Stimulated activated CD4-positive, alpha-beta T cell treated with anti-CD3 and anti-CD28 coated beads, Interleukin-2, amount 100 ng/mL, for 48 hours (primary cell): ENCODE measurements at regions not wholly inside any gene's neighbourhood (a gene's known extent, or its start where the extent isn't known, plus 50 kb on each side); places are given as distances from the start of the nearest gene placed in this dataset.
"Not testable (repeated sequence)": the region's sequence is repeated elsewhere in the genome, so short reads cannot be mapped to it uniquely, and the experiment has no call there.

Experiments
- DNase-seq, 2 donors: peaks; one replicate each; pipeline ENCODE4 v3.0.0-alpha.2; 2020

GRCh38 chr2:176575237-176575744, 306.0 kb downstream of the MTX2 start:
- DNase-seq = no peak

DNA sequence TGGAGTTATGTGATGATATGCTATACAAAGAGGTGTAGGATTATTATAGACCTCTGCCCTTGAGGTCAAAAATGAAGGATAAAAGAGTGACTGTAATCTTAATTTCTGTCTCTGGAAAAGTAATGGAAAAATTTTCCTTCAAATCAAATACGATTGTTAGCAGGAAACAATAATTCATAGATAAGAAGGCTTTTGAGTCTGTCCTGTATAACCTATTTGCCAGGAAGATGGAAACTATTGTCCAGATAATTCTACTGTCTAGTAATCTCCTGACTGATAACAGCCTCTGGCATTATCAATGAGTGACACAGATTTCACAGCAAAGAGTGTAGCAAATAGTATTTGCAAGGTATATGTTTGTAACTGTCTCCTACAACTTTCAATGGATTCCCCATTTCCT, 307.8 kb downstream of the MTX2 start:
- no peak for DNase-seq

DNA sequence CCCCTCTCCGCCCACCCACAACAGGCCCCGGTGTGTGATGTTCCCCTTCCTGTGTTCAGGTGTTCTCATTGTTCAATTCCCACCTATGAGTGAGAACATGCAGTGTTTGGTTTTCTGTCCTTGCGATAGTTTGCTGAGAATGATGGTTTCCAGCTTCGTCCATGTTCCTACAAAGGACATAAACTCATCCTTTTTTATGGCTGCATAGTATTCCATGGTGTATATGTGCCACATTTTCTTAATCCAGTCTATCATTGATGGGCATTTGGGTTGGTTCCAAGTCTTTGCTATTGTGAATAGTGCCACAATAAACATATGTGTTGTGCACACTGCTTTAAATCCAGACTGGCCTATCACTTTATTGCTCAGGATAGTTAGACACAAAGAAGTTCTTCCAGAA, 309.1 kb downstream of the MTX2 start:
- not testable (repeated sequence) for DNase-seq

DNA sequence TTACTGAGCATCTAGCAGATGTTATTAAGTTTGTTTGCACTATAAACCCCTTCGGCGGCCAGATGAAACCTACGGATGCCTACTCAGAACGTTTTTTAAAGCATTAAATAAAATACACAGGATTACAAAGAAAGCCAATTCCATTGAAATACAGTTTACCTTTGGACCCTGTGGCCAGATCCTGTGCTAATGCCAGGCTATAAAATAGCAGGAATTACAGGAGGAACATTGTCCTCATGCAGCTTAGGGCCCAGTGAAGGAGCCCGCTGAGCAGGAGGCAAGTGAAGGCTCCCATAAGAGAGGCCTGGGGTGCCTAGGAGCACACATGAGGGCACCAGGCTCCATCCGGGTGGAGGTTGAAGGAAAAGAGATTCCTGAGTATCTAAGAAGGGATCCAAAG, 310.4 kb downstream of the MTX2 start:
- DNase-seq = no peak

- DNase-seq = no peak
These were observed 312.4 kb downstream of the MTX2 start for GRCh38 chr2:176581557-176582165.

DNA sequence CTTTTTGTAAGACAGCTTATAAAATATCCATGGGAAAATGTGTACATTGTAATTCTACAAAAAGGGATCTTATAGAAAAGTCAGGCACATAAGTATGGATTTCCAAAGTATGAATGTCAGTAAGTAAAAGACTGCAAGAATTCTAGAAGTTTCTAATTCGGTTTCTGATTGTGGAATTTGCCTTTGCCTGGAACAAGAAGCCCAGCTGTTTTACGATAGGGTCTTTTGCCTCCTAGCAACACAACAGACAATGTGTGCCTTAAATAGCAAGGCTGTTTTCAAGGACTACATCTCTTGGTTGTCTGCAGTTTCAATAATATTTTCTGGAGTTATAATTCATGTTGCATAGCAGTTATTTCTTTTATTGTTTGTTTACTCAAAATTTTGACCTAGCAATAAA, 312.9 kb downstream of the MTX2 start:
- DNase-seq = no peak

GRCh38 chr2:176582990-176583481, 313.8 kb downstream of the MTX2 start:
- DNase-seq = no peak

- DNase-seq = no peak
These were observed 314.4 kb downstream of the MTX2 start for GRCh38 chr2:176583607-176584006.

DNA sequence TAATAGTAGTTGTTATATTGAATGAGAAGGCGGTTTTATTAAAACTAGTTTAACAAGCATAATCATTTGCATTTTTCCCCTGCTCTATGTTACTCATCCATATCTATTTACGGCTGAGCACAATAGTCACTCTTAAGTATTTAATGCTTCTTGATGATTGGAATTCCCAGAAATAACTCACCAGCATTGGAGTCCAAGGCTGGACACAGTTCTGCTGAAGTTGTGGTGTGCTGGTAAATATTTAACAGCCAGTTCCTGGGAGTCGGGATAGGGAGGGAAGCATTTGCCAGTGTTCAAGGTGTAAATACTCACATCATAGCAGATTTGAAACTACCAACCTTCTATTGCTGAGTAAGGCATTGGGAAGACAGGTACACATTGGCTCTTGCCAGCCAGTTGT, 315.1 kb downstream of the MTX2 start:
- DNase-seq = no peak

DNA sequence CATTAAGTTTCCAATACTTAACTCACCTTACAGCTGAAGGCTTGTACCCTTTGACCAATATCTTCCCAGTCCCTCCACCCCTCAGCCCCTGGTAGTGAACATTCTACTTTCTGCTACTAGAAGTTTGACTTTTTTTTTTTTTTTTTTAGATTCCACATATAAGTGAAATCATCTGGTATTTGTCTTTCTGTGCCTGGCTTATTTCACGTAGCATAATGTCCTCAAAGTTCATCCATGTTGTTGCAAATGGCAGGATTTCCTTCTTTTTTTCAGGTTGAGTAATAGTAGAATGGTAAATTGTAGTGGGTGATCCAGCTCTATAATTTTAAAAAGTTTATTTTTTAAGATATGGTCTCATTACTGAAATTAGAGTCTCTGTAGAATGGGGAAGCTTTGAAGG, 316.0 kb downstream of the MTX2 start:
- DNase-seq = no peak

GRCh38 chr2:176585791-176586190, 316.5 kb downstream of the MTX2 start:
- DNase-seq = no peak

- DNase-seq = no peak
These were observed 320.0 kb downstream of the MTX2 start for GRCh38 chr2:176589287-176589686.

GRCh38 chr2:176589825-176590440, 320.7 kb downstream of the MTX2 start:
- no peak for DNase-seq

DNA sequence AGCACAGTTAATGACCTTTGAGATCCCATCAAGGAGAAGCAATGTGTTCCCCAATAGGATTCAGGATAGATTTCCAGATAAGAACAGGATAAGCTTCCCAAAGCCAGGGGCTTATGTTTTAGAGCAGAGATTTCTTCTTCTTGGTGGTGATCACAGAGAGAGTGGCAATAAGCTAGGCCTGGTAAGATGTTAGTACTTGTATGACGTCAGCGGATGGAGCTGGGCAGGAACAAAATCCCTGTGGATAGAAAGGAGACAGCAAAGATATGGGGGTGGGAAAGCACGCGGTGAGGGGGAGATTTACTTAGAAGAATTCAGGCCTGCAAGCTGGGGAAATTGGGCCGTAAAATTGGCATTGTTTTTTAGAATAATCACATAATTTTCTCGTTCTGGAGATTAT, 323.0 kb downstream of the MTX2 start:
- DNase-seq = no peak

DNA sequence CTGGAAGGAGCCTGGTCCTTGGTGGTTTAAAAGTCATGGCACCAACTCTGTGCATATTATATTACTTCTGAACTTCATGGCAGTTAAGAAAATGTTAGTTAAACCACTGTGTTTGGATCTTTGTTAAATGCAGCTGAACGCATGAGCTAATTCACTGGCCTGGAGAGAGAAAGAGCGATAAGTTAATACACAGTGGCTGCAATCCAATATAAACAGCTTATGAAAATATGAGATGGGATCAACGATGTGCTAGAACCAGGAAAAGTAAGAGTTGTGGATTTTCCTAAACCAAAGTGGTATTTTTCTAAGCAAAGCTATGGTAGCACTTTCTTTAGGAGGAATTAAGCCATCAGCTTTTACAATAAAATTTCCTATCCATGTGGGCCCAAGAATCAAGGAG, 326.7 kb downstream of the MTX2 start:
- no peak for DNase-seq

- DNase-seq = no peak
These were observed 328.7 kb downstream of the MTX2 start for GRCh38 chr2:176597916-176598315.

GRCh38 chr2:176598351-176598750, 329.1 kb downstream of the MTX2 start:
- DNase-seq = no peak

DNA sequence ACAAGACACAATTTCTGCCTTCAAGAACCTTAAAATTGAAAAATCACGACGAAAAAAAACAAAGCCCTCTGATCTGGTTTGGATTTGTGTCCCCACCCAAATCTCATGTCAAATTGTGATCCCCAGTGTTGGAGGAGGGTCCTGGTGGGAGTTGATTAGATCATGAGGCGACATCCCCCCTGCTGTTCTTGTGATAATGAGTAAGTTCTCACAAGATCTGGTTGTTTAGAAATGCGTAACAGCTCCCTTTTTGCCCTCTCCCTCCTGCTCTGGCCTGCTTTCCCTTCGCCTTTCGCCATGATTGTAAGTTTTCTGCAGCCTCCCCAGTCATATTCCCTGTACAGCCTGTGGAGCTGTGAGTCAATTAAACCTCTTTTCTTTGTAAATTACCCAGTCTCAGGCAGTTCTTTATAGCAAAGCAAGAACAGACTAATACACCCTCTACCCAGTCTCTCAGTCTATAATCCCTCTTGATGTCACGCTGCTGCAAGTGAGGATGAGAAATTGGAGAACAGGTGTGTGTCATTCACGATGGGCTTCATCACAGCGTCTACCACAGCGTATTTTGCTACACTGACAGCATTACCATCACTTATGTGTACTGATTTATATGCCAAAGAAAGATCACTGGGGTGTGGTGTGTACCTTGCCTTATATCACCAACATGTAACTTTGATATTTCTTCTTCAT, 330.7 kb downstream of the MTX2 start:
- no peak for DNase-seq

GRCh38 chr2:176601066-176601465, 331.8 kb downstream of the MTX2 start:
- no peak for DNase-seq

DNA sequence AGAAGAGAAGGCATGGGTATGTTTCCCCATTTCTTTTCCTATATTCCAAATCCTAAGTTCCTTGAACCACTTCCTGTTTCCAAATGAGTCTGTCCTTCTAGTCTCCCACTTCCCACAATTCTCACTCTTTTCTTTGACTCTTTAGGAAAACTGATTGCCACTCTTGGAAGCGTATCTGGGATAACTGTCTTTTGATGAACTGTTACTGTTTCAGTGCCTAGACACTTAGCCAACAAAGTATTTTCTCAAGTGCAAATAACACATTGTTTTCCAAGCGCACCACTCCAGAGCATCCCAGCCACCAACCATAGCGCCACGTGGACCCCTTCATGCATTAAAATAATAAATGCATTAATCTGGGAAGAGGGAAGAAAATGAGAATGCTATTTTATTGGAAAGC, 342.8 kb downstream of the MTX2 start:
- no peak for DNase-seq

- no peak for DNase-seq
These were observed 343.5 kb downstream of the MTX2 start for GRCh38 chr2:176612736-176613135.

GRCh38 chr2:176613323-176613987, 344.2 kb downstream of the MTX2 start:
- DNase-seq = no peak

GRCh38 chr2:176614049-176614448, 344.8 kb downstream of the MTX2 start:
- DNase-seq = no peak

DNA sequence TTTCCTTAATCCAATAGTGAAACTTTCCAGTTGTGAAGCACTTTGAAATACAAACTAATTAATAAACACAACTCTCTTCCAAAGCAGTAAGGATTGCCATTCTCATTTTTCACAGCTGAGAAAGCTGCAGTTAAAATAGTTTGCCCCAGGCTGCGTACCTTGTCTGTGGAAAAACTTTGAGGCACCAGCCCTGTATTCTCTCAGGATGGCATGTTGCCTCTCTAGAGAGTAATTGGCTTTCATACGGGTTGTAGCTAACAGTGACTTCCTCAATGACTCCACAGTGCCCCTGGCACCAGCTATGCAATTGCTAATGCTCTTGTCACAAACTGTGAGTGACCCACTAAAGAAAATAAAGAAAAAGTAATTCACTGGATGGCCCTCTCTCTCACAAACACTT, 345.7 kb downstream of the MTX2 start:
- DNase-seq = no peak
